GM18519 (cell line): ENCODE measurements at regions not wholly inside any gene's neighbourhood (a gene's known extent, or its start where the extent isn't known, plus 50 kb on each side); places are given as distances from the start of the nearest gene placed in this dataset.
"Not testable (repeated sequence)": the region's sequence is repeated elsewhere in the genome, so short reads cannot be mapped to it uniquely, and the experiment has no call there.

Source experiments
- ATAC-seq: cut with Tn5 transposase; IDR thresholded peaks from one replicate; pipeline ENCODE4 v1.9.1; 2021; ENCODE audit warnings: mild to moderate bottlenecking, moderate library complexity; ENCODE audit not compliant: unreplicated experiment, low FRiP score

DNA sequence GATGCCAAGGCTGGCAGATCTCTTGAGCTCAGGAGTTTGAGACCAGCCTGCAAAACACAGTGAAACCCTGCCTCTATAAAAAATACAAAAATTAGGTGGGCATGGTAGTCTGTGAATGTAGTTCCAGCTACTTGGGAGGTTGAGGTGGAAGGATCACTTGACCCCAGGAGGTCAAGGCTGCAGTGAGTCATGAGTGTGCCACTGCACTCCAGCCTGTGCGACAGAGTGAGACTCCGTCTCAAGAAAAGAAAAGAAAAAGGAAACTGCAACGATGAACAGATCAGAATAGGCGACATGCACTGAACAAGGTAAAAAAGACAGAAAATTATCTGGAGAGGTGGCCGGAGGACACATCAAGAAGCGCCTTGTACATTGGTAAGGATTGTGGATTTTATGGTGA is 273.7 kb upstream of the AMIGO2 start:
- ATAC-seq: no peak

DNA sequence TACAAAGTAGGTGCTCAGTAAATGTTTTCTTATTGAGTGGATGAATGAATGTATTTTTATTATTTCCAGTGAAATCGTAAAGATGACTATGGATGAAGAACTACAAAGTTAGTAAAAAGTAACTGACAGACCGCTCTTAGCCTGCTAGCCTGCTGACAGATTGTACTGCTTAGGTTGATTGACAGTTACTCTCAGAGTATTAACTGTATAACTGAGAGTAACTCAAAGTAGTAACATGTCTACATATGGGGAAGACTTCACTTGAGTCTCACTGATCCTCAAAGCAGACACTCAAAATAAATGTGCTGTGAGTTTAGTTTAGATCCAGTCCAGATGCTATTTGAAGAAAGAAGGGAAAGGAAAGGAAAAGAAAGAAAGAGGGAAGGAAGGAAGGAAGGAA is 272.3 kb upstream of the AMIGO2 start:
- no peak for ATAC-seq

DNA sequence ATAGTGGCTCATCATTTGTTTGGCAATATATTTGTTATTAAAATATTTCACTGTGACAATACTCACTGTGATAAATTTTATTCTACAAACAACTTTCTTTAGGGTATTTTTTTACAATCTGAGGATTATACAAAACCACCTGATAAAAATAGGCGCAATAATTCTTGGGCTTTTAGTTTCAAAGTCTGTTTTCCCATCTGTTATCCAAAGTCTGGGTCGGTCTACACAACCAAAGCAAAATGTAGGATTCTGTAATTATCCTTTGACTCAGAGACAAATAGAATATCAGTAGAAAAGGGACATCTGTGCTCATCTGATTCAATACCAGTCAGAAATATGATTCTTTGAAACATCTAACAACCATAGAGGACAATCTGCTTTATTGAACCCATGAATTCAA is 271.8 kb upstream of the AMIGO2 start:
- ATAC-seq: no peak

- ATAC-seq: no peak
Measured at GRCh38 chr12:47350062-47350408, 270.3 kb upstream of the AMIGO2 start.

DNA sequence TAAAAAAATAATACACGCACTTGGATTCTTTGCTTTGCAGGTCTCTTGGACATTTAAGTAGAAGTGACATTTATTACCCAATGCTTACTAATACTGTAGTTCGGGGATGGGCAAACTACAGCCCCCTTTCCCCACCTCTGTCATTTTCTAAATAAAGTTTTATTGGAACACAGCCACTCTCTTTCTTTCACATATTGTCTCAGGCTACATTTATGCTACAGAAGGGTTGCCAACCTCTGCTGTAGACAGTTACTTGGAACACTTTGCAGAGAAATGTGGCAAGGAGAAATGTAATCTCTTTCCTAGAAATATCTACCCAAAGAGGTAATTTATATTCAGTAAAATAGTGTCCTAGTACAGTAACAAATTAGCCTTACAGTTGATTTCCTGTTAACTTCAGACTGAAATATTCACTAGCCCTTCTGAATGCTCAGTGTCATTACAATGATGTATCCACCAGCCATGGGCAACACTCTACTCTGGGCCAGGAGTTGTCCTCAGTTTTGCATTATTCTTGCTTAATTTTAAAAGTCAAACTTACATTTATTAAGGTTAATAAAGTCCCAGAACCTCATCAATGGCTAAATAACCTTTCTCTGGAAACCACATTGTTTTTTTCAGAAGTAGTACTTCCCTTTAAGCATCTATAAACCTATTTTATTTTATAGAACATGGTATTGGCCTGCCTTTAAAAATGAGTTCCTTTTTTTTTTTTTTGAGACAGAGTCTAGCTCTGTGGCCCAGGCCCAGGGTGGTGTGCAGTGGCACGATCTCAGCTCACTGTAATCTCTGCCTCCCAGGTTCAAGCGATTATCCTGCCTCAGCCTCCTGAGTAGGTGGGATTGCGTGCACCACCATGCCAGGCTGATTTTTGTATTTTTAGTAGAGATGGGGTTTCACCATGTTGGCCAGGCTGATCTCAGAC is 269.6 kb upstream of the AMIGO2 start:
- ATAC-seq: no peak

- ATAC-seq: no peak
Measured at GRCh38 chr12:47348206-47348605, 268.4 kb upstream of the AMIGO2 start.

DNA sequence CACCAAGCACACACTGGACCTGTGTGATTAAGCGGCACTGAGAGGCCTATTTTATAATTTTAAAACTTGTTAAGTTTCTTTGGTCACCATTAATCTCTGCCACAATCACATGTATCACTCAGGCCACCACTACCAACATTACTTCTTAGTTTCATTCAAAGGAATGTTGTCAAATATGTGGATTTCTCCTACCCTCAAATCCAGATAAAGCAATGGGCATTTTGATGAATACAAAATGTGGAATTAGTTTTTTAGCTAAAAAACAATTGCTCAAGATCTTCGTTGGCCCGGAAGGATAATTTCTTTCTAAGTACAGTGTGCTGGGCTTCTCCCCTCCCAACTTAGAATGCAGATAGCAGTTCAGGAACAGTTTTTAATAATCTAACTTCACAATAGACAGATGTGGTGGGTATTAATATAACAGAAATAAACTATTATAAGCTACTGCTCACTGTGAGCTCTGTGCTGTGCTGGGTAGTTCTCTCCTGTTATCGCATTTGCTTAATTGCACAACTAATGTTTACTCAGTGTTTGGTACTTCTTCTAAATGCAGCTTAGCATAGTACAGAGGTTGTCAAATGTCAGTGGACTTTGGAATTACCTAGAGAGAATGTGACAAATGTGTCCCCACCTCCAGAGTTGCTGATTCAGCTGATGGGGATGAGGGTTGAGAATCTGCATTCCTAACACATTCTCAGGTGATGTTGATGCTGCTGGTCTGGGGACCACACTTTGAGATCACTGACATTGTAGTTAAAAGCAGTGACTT is 266.7 kb upstream of the AMIGO2 start:
- ATAC-seq: no peak

DNA sequence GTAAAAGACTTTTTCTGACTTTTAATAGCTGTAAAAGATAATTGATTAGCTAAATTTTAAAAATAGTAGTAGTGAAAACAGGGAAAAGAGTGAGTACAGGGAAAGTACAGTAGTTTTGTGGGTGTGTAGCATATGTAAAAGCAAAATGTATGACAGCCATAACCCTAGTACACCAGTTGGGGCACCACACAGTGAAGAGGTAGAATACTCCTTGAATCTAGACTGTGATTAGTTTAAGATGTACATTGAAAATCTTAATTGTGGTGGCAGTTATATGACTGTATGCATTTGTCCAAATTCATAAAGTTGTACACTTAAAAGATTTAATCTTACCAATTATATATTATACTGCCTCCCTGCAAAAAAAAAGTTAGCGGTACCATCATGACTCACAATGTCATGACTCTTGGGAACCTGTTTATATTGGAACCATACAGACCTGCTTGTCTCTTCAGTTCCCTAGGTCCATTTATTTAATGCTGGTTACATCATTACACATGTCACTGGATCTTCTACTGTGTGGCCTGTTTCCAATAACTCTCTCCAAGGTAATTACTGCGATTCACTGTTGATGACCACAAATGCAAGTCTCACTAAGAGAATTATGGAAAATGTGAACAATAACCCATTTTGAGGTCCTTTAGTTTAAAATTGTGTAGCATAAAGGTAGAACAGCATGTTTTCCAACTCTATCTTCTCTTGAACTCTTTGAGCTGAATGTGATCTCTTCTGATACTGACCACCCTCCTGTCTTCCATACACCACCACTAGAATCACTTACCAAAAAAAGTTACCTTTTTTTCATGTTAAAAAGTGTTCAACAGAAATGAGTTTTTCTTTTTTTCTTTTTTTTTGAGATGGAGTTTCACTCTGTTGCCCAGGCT is 264.2 kb upstream of the AMIGO2 start:
- ATAC-seq: no peak

GRCh38 chr12:47340411-47341015 is 260.8 kb upstream of the AMIGO2 start:
- no peak for ATAC-seq

DNA sequence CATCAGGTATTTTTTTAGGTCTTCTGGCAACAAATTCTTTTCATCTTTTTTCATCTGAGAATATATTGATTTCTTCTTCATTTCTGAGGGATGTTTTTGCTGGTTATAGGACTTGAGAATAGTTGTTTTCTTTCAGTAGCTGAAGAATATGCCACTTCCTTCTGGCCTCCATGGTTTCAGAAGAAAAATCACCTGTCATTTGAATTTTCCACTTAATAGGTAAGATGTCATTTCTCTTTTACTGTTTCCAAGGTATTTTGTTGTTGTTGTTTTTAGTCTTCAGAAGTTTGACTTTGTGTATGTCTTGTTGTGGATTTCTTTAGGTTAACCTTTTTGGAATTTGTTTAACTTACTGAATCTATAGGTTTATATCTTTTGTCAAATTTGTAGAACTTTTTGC is 257.8 kb upstream of the AMIGO2 start:
- no peak for ATAC-seq

DNA sequence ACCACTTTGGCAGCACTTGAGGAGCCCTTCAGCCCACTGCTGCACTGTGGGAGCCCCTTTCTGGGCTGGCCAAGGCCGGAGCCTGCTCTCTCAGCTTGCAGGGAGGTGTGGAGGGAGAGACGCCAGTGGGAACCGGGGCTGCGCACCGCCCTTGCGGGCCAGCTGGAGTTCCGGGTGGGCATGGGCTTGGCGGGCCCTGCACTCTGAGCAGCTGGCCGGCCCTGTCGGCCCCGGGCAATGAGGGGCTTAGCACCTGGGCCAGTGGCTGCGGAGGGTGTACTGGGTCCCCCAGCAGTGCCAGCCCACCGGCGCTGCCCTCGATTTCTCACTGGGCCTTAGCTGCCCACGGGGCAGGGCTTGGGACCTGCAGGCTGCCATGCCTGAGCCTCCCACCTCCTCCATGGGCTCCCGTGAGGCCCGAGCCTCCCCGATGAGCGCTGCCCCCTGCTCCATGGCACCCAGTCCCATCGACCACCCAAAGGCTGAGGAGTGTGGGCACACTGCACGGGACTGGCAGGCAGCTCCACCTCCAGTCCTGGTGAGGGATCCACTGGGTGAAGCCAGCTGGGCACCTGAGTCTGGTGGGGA is 253.6 kb upstream of the AMIGO2 start:
- not testable (repeated sequence) for ATAC-seq

- no peak for ATAC-seq
Measured at GRCh38 chr12:47328831-47329545, 249.2 kb upstream of the AMIGO2 start.

DNA sequence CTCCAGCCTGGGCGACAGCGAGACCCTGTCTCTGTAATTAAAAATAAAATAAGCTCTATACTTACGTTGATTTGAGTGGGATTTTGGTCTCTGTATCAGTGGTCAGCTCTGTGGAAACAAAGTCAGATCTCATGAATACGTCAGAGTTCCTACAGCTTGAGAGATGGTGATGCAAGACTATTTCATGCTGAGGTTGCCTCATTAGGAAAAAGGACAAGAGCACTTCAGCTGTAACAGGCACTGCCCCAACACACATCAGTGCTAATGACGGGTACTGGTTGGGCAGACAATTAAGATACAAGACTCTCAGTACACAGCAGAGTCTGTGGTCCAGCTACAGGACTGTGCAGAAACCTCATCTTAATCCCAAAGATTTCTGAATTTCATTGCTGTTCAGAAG is 246.4 kb upstream of the AMIGO2 start:
- ATAC-seq: no peak

- no peak for ATAC-seq
Measured at GRCh38 chr12:47323802-47324201, 244.0 kb upstream of the AMIGO2 start.

GRCh38 chr12:47321436-47321835 is 241.7 kb upstream of the AMIGO2 start:
- ATAC-seq: no peak

GRCh38 chr12:47319746-47320145 is 240.0 kb upstream of the AMIGO2 start:
- no peak for ATAC-seq

GRCh38 chr12:47318963-47319362 is 239.2 kb upstream of the AMIGO2 start:
- ATAC-seq: no peak

- no peak for ATAC-seq
Measured at GRCh38 chr12:47317175-47317915, 237.6 kb upstream of the AMIGO2 start.

- no peak for ATAC-seq
Measured at GRCh38 chr12:47316609-47317049, 236.9 kb upstream of the AMIGO2 start.
